ENCODE measurements at regions not wholly inside any gene's neighbourhood (a gene's known extent, or its start where the extent isn't known, plus 50 kb on each side); places are given as distances from the start of the nearest gene placed in this dataset.
A peak's percentile ranks its signal among the peaks of the same experiment; 100 is the strongest.

- DNase-seq (ENCODE audit: low read depth in 2 of 2): peak; percentile 60 to 88
- no peak overlapping the region for H3K4me3 ChIP-seq (replicated peaks in 1 of 2; ENCODE audit: low read depth in 2 of 2, low read length in 2 of 2)
These were observed 696.7 kb upstream of the CELF2 start for GRCh38 chr10:10320956-10321355.

GRCh38 chr10:10326116-10326515 lies 691.6 kb upstream of the CELF2 start:
- TF ChIP-seq CTCF (IDR thresholded peaks at IDR 0.05; ENCODE audit: low read depth, low read length): no peak
- no peak overlapping the region for H3K4me3 ChIP-seq (replicated peaks in 1 of 2; ENCODE audit: low read depth in 2 of 2, low read length in 2 of 2)
- DNase-seq (ENCODE audit: low read depth in 2 of 2): peak; percentile 42 to 63

More at GRCh38 chr10:10320956-10321355, 696.7 kb upstream of the CELF2 start:
- no peak for TF ChIP-seq CTCF (IDR thresholded peaks at IDR 0.05; ENCODE audit: low read depth, low read length)

GRCh38 chr10:10327934-10328333 lies 689.7 kb upstream of the CELF2 start:
- no peak overlapping the region for H3K4me3 ChIP-seq (replicated peaks in 1 of 2; ENCODE audit: low read depth in 2 of 2, low read length in 2 of 2)
- no peak for TF ChIP-seq CTCF (IDR thresholded peaks at IDR 0.05; ENCODE audit: low read depth, low read length)
- no peak for DNase-seq (ENCODE audit: low read depth in 2 of 2)

- TF ChIP-seq CTCF (IDR thresholded peaks at IDR 0.05; ENCODE audit: low read depth, low read length): no peak
- DNase-seq (ENCODE audit: low read depth in 2 of 2): peak; percentile 48 to 64
- no peak overlapping the region for H3K4me3 ChIP-seq (replicated peaks in 1 of 2; ENCODE audit: low read depth in 2 of 2, low read length in 2 of 2)
These were observed 687.3 kb upstream of the CELF2 start for GRCh38 chr10:10330418-10330817.

GRCh38 chr10:10332786-10333185 lies 684.9 kb upstream of the CELF2 start:
- no peak overlapping the region for H3K4me3 ChIP-seq (replicated peaks in 1 of 2; ENCODE audit: low read depth in 2 of 2, low read length in 2 of 2)
- DNase-seq (ENCODE audit: low read depth in 2 of 2): peak in 1 of 2 donors; percentile 26
- TF ChIP-seq CTCF (IDR thresholded peaks at IDR 0.05; ENCODE audit: low read depth, low read length): no peak

GRCh38 chr10:10333622-10334021 lies 684.0 kb upstream of the CELF2 start:
- H3K4me3 ChIP-seq (replicated peaks in 1 of 2; ENCODE audit: low read depth in 2 of 2, low read length in 2 of 2): no peak overlapping the region
- no peak for TF ChIP-seq CTCF (IDR thresholded peaks at IDR 0.05; ENCODE audit: low read depth, low read length)
- no peak for DNase-seq (ENCODE audit: low read depth in 2 of 2)

GRCh38 chr10:10338339-10338738 lies 679.3 kb upstream of the CELF2 start:
- H3K4me3 ChIP-seq (replicated peaks in 1 of 2; ENCODE audit: low read depth in 2 of 2, low read length in 2 of 2): no peak overlapping the region
- no peak for TF ChIP-seq CTCF (IDR thresholded peaks at IDR 0.05; ENCODE audit: low read depth, low read length)
- DNase-seq (ENCODE audit: low read depth in 2 of 2): no peak
